Lower lobe of right lung (tissue), 2 donors: ENCODE measurements at regions not wholly inside any gene's neighbourhood (a gene's known extent, or its start where the extent isn't known, plus 50 kb on each side); places are given as distances from the start of the nearest gene placed in this dataset.

Experiments used
- ATAC-seq, 2 donors: fragments of 200-7000 bp; cut with Tn5 transposase; one replicate each; pipeline ENCODE4 v1.9.1; 2020 to 2022; ENCODE audit warnings: mild to moderate bottlenecking in 2 of 2, moderate library complexity in 2 of 2
- DNase-seq: peaks from one replicate; pipeline ENCODE4 v3.0.0-alpha.2; 2020
- H3K27ac ChIP-seq: fragments of 200-600 bp; one replicate; pipeline ENCODE4 v1.8.0; 2022
- H3K27me3 ChIP-seq: fragments of 200-600 bp; one replicate; pipeline ENCODE4 v1.8.0; 2022; ENCODE audit warnings: low read depth
- H3K36me3 ChIP-seq: fragments of 200-600 bp; one replicate; pipeline ENCODE4 v1.8.0; 2022; ENCODE audit warnings: mild to moderate bottlenecking
- H3K4me1 ChIP-seq: fragments of 200-600 bp; one replicate; pipeline ENCODE4 v1.8.0; 2022
- H3K4me3 ChIP-seq: fragments of 200-600 bp; one replicate; pipeline ENCODE4 v1.8.0; 2022; ENCODE audit warnings: mild to moderate bottlenecking
- H3K9me3 ChIP-seq: fragments of 200-600 bp; one replicate; pipeline ENCODE4 v1.8.0; 2022
- CTCF ChIP-seq: fragments of 200-600 bp; IDR thresholded peaks from one replicate; pipeline ENCODE4 v1.8.0; 2022; ENCODE audit warnings: antibody characterized with exemption, mild to moderate bottlenecking
- intact Hi-C: fragments of 100-400 bp; cut with DNase I; formaldehyde crosslinking; loops from one replicate; pipeline ENCODE4 v1.11.0; 2022
- donor health status: DM: no; HTN: yes; CAD: no; lungs with severe emphysema.

- DNase-seq (no peak), ATAC-seq (no peak)
- Histone ChIP-seq H3K27ac (no peak overlapping the region), H3K4me1 (no peaks in the 10 kb centered on the region), H3K9me3 (no peaks in the 10 kb centered on the region), H3K4me3 (no peak overlapping the region), H3K27me3 (no peaks in the 10 kb centered on the region), H3K36me3 (no peaks in the 10 kb centered on the region)
- no peak for TF ChIP-seq CTCF
- intact Hi-C loops = no loop called here
These were observed 99.0 kb upstream of the SOX4 start for GRCh38 chr6:21494505-21494904.

GRCh38 chr6:21496196-21496595, 97.4 kb upstream of the SOX4 start:
- ATAC-seq = no peak
- H3K27me3 ChIP-seq = no peaks in the 10 kb centered on the region
- TF ChIP-seq CTCF = no peak
- intact Hi-C loops = no loop called here
- H3K36me3 ChIP-seq = no peaks in the 10 kb centered on the region
- no peaks in the 10 kb centered on the region for H3K4me1 ChIP-seq
- H3K4me3 ChIP-seq = no peak overlapping the region
- no peaks in the 10 kb centered on the region for H3K9me3 ChIP-seq
- H3K27ac ChIP-seq = no peak overlapping the region
- DNase-seq = no peak

GRCh38 chr6:21496706-21497105, 96.8 kb upstream of the SOX4 start:
- Histone ChIP-seq H3K27me3 (no peaks in the 10 kb centered on the region), H3K4me3 (no peak overlapping the region), H3K9me3 (no peaks in the 10 kb centered on the region), H3K4me1 (no peaks in the 10 kb centered on the region), H3K27ac (no peak overlapping the region), H3K36me3 (no peaks in the 10 kb centered on the region)
- intact Hi-C loops = no loop called here
- no peak for TF ChIP-seq CTCF
- no peak for DNase-seq
- no peak for ATAC-seq

GRCh38 chr6:21500314-21501020, 93.1 kb upstream of the SOX4 start:
- Histone ChIP-seq H3K27ac (no peak overlapping the region), H3K36me3 (no peaks in the 10 kb centered on the region), H3K4me3 (no peak overlapping the region), H3K4me1 (no peaks in the 10 kb centered on the region), H3K27me3 (no peaks in the 10 kb centered on the region), H3K9me3 (no peaks in the 10 kb centered on the region)
- TF ChIP-seq CTCF = no peak
- DNase-seq (no peak), ATAC-seq (no peak)
- intact Hi-C loops = no loop called here

- H3K27me3 ChIP-seq = no peaks in the 10 kb centered on the region
- no peak overlapping the region for H3K4me3 ChIP-seq
- TF ChIP-seq CTCF = no peak
- ATAC-seq (no peak), DNase-seq (no peak)
- no peak overlapping the region for H3K27ac ChIP-seq
- H3K9me3 ChIP-seq = no peaks in the 10 kb centered on the region
- intact Hi-C loops = no loop called here
- H3K4me1 ChIP-seq = no peaks in the 10 kb centered on the region
- H3K36me3 ChIP-seq = no peaks in the 10 kb centered on the region
These were observed 92.6 kb upstream of the SOX4 start for GRCh38 chr6:21501021-21501354.

- Histone ChIP-seq H3K4me3 (no peak overlapping the region), H3K36me3 (no peaks in the 10 kb centered on the region), H3K4me1 (no peaks in the 10 kb centered on the region), H3K27ac (no peak overlapping the region), H3K9me3 (no peaks in the 10 kb centered on the region), H3K27me3 (no peaks in the 10 kb centered on the region)
- no peak for TF ChIP-seq CTCF
- DNase-seq (no peak), ATAC-seq (no peak)
- intact Hi-C loops = no loop called here
These were observed 91.7 kb upstream of the SOX4 start for GRCh38 chr6:21501815-21502214.
